ENCODE measurements at regions not wholly inside any gene's neighbourhood (a gene's known extent, or its start where the extent isn't known, plus 50 kb on each side); places are given as distances from the start of the nearest gene placed in this dataset.

DNA sequence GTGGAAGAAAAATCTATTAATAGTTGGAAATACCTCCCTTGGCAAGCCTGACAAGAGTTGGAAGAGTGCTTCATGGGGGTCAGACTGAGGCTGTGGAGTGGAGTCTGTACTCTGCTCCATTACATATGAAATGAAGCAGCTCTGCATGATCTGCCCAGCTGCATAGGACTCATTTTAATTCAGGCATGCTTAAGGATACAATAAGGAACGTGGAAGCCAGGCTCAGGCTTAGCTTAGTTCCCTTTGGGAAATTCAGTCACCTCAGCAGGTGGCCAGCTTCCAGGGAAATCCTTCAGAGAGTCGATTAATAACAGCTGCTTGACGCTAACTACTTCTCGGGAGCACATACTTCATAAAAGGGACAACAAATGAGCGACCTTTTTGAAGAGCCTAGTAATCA, 1672.9 kb upstream of the WWC1 start:
- DNase-seq (ENCODE audit: low read depth), result no peak

DNA sequence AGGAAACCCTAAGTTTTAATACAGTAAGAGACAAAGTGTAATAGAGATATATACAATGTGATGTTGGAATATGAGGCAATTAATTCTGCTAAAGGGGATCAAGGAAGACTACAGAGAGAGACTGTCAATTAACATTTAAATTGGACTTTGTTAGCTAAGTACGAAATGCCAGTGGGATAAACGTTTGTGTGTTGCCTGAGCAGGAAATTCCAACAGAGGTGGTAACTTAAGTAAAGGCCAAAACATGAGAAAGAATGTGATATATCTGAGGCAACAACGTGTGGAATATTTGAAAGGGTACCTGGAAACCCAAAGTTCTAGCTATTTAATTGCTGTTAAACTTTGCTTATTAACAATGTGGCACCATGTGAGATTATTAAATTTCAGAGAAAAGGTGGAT, 1666.9 kb upstream of the WWC1 start:
- peak; percentile 40 for DNase-seq (ENCODE audit: low read depth)

DNA sequence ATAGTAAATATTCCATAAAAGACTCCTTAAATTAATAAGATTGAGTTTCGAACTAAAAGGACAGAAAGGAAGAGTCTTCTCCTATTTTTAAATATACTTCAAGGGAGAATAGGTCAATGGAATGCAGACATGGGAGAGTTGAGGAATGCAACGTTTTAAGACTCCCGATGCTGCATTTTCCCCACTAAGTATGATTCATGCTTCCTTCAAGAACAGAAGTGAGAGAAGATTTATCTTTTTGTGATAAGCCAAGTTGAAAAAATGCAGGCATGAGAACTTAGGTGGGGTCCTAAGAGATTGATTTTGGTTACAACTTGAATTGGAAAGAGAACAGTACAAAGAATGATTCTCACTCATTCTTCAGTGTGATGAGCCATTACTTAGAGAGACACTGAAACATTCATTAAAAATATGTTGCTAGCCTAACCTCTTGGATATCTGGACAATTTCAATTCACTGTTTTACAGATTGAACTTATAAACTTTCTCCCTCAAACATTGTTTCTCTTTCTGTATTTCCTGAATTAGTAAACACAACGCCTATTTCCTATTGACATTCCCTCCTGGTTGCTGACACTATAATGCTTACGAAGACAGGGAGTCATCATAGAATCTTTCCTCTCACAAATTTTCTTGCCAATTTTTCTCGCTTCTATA, 1666.1 kb upstream of the WWC1 start:
- peak; percentile 81 for DNase-seq (ENCODE audit: low read depth)

DNA sequence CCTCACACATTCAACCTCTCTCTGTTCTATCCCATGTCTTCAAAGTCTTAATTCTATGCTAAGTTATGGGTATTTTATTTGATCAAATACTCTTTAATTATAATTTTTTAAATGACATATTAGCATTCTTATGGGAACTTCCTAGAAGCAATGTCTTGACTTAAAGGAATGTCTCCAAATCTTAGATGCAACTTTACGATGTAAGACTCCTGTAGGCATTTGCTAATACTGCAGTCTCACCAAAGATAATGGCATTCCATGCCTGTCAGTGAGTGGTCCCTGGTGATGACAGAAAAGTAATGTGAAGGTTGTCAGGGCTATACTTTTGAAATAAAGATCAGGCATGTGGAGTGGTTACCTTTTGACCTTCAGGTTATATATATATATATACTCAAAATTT, 1654.2 kb upstream of the WWC1 start:
- DNase-seq (ENCODE audit: low read depth), result no peak

DNA sequence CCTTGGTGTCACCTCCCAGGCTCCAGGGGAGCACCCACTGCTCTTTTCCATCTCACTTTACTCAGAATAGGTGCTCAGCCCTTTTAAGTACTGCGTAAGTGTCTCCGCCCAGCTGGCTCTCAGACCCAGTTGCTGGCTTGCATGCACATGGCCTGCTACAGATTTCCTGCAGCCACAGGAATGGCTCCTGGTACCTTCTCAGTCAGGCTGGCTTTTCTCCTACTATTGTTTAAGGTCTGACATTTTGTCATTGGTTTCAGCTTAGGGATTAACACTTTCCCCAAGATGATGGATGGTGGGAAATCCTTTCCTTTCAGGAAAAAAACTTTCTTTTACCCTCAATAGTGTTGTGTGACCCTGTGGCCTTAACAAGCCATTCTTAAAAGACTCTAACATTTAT, 1652.3 kb upstream of the WWC1 start:
- DNase-seq (ENCODE audit: low read depth), result no peak

DNA sequence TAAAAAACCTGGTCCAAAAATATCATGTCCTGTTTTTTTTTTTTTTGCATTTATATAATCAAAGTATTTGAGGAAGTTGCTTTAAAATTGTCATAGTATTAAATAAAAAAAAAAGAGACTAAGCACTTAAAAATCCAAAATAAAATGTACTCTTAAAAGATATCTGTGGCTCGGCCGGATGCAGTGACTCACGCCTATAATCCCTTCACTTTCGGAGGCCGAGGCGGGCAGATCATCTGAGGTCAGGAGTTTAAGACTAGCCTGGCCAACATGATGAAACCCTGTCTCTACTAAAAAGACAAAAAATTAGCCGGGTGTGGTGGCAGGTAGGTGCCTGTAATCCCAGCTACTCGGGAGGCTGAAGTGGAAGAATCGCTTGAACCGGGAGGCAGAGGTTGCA, 1651.3 kb upstream of the WWC1 start:
- peak; percentile 77 for DNase-seq (ENCODE audit: low read depth)

DNA sequence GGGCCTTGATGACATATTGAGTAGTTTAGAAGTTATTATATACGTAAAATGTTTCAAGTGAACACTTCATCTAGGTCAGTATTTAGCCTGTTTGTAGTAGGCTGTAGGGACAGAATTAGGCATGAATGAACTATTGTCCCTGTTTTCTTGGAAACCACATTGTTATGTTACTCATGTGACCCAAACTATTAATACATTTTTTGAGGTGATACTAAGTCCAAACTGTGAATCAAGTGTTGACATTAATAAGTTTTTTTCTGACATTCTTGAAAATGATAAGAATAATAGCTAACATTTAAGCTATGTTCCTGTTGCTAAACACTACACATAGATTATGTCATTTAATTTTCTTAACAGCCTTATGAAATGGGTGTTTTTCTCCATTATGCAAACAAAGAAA, 1642.7 kb upstream of the WWC1 start:
- peak; percentile 33 for DNase-seq (ENCODE audit: low read depth)

DNA sequence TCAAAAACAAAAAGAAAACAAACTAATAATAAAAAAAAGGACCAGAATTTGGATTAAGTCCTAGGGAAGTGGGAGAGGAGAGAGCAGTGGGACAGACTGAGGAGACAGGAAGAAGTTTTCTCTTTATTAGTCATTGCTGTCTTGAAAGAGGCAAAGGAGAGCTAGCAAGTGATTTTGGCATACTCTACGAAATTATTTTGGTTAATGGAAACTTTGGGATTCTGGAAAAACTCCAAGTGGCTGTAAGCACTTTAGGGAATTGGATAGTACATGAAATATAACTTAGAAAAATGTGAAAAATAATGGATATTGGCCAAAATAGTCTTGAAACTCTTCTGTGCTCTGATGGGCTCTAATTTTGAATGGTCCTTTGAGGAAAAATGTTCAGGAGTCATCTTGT, 1641.8 kb upstream of the WWC1 start:
- DNase-seq (ENCODE audit: low read depth), result no peak

DNA sequence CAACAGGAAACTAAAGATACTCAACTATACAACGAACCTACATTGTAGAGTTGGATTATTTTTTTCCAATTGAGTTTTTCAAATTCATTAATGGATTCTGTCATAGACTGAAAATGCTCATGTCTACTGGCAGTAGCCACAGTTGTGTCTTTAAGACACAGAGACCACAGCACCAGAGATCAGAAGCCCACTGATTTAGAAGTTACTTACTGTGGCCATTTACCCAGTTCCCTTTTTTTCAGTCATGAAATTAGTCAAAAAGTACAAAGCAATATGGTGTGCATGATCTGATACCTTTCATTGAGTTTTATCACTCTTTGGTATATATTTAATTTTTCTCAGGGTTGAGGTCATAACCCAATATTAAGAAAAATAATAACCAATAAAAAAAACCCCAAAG, 1640.2 kb upstream of the WWC1 start:
- DNase-seq (ENCODE audit: low read depth), result no peak

DNA sequence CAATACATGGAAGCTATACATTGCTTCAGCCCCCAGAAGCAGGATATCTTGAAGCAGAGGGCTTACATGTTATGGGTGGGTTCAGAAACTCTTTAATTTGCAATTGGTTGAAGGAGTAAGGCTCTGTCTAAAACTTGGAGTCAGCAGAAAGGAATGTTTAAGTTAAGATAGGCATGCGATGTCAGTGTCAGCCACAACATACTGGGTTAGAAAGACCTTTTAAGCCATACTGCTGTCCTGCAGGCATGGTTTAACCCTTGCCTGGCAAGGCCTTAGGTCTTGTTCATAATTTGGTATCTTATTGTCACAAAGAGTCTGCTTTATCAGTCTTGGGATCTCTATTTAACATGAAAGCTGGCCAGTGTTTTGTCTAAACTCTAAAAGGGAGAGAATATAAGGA, 1619.6 kb upstream of the WWC1 start:
- peak; percentile 9 for DNase-seq (ENCODE audit: low read depth)

DNA sequence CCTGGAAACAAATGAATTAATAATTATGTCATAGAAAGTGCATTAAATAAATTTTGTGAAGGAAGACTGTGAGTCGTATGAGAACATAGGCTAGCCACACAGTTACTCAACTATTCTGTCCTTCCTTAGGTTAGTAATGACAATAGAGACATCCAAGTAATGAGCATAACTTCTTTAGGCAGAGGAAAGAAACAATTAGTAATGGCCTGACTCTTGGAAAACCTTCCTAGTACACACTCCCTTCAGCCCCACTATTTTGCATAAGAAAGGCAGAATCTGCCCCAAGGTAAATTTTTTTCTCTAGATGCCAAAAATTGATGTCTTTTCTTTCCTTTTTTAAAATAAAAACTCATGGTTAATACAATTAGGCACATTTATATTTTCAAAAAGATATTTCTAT, 1619.0 kb upstream of the WWC1 start:
- no peak for DNase-seq (ENCODE audit: low read depth)

DNA sequence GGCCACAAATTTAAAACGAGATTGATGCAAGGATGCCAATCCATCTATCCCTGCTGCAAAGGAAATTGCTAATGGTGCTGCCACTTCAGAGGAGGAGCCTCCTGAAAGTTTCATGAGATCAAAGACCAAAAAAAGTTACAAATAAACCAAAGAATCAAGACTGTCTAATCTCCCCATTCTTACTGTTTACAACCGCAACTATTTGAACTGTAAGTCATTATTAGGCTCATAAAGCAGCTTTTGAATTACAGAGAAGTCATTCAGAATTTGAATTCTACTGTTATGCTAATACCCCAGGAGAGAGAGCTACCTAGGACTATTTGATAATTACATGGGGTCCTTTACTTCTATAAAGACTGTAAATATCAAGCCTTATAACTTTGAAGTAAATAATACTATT, 1613.6 kb upstream of the WWC1 start:
- DNase-seq (ENCODE audit: low read depth), result no peak

DNA sequence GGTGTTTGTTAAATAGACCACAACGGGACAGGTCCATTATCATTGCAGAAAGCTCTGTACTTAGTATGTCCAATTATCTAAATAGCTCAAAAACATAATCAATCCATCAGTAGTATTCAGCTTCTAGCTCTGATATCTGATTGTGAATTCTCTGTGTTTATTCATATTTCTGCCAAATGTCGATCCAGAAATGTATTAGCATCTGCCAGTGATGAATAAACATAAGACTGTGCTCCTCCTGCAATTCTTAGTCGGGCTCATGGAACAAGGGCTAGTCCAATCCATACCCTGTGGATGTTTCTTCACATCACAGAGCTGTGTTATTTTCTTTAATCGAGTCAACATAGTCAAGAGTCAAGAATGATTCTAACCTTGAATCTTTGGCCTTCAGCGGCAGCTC, 1612.1 kb upstream of the WWC1 start:
- no peak for DNase-seq (ENCODE audit: low read depth)

DNA sequence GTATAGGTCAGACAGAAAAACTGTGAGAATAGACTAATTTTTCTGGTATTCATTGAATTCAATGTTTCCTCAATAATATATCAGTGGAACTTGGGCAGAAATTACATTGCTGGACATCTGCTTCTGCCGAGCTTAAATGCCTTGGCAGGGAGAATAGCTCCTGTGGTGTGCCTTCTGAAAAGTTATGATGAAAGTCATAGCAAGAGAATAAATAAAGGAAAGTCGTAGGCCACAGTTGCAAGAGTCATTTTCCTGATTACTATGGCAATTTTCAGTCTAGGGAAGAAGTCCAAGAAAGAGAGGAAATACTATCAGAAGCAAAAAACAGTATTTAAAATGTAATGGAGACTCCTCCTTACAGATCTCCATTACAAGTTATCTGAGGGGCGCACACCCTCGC, 1596.1 kb upstream of the WWC1 start:
- DNase-seq (ENCODE audit: low read depth), result no peak

DNA sequence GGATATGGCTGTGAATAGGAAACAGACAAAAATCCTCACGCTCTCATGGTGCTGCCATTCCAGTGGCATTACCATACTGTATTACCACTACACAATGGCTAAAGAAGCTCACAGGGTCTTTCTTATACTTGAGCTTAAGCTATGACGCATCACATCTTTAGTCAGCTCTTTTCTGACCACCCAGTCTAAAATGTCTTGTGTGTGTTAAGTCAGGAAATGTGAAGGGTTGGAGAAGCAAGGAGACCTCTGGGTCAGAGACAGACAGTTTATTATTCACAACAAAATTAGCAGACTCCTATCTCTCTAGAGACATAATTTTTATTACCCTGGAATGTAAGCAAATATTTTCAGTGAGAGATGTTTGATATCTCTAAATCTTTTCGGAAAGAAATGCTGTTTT, 1583.2 kb upstream of the WWC1 start:
- peak; percentile 50 for DNase-seq (ENCODE audit: low read depth)

DNA sequence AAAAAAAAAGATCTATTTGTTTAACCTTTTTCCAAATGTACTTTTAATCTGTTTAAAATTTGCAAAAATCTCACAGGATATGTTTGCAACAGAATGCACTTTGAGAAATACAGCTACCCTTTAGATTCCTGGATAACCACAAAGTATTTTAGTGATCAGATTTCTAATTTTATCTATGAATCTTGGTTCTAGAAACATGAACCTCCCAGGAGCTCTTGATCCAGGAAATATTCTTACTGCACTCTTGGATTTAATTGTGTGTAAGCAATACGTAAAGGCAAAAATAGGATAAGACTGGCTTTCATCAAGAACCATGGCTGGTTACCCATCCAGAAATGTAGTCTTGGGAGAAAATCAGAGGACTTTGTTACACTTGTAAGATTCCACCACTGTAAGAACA, 1581.8 kb upstream of the WWC1 start:
- peak; percentile 54 for DNase-seq (ENCODE audit: low read depth)

DNA sequence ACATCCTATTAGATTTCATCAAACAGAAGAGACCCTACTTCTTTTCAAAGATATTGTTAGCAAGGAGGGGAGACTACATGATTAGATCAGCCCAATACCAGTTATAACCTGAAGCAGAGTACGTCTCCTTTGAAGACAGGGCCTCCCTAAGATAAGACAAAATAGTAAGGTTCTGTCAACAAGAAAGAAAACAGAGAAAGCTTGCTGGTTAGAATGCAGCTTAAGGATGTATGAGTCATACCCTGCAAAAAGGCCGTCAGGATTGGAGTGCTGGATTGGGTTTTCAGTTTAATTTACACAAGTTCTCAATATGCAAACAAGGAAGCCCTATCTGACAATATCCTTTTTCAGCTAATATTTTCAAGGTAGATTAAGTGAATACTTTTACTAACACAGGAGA, 1581.2 kb upstream of the WWC1 start:
- DNase-seq (ENCODE audit: low read depth), result peak; percentile 73

DNA sequence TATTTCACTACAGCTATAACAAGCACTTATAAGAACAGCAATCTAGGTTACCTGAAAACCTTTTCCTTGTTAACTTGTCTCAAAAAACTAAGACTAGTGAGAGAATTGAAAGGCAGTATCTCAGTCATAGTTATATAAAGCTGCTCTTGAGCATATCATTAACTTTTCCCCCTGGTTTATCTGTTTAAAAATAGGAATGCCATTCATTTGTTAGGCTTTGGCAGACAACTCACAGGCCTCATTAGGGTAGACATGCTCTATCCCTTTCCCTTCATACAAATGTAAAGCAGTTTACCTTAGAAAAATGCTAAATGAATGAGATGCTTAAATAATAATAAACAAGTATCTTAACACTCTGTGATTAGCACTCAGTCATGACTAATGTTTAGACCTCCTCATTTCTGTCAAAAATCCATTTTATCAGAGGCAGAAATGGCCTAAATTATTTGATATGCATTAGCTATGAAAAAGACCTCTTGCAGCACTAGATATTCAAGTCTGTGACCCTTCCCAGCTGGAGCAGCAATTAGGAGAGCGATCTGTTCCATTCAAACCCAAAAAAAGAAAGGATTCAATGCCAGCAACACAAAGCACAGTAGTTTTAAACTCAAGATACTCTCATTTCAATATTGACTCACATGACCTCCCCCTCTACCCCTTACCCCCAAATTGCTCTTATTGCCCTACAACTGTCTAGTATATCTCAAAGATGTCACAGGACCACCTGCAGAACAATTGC, 1578.8 kb upstream of the WWC1 start:
- DNase-seq (ENCODE audit: low read depth), result no peak

DNA sequence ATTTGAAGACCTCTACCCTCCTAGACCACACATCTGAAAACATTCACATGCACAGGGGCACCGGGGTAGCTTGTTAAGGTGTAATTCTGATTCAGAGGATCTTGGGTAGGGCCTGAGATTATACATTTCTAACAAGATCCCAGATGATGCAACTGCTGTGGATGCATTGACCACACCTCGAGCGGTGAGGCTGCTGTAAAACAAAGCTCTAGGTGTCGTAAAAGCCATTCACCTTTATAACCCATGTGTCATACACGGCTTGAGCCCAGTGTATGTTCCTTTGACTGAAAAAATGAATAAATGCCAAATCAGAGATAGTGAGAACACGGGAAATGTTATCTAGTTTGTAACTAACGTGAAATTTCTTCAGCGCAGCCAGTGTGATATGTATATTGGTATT, 1578.2 kb upstream of the WWC1 start:
- DNase-seq (ENCODE audit: low read depth), result no peak

DNA sequence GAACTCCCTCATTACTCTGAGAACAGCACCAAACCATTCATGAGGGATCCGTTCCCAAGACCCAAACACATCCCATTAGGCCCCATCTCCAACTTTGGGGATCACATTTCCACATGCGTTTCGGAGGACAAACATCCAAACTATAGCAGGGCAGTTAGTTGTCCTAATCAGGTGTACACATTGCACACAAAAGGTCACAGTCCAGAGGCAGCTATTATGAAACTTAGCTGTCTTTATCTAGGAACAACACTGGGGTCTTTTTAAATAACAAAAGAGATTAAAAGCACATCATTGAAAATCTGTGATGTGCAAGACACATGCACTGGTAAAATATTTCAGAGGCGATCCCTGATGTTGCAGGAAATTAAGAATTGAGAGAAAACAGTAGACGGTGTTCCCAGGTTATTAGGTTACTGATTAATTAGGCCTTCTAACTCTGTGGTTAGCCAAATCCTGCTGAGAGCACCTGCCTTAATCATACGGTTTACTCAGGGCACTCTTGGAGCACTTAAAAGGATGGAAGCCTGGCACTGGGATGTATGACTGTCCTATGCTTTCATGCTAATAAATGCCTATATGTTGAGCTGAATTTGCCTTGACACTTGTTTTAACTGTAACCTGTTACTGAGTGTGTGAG, 1574.5 kb upstream of the WWC1 start:
- DNase-seq (ENCODE audit: low read depth), result no peak

DNA sequence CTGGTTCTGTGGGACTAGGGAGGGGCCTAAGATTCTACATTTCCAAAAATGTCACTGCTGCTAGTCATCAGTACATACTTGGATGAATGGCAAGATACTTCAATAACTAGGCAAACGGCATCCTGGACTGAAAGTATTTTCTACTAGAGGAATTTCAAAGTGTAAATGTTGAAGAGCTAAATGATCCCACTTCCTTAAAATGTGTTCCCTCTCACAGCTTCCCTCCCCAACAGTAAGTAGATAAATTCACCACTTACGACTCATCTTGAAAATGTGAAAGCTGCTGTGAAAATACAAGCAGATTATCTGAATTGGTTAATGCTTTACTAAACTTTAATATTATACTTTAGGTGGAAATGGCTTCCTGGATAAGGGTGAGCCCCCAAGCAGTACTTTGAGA, 1571.5 kb upstream of the WWC1 start:
- peak; percentile 17 for DNase-seq (ENCODE audit: low read depth)

DNA sequence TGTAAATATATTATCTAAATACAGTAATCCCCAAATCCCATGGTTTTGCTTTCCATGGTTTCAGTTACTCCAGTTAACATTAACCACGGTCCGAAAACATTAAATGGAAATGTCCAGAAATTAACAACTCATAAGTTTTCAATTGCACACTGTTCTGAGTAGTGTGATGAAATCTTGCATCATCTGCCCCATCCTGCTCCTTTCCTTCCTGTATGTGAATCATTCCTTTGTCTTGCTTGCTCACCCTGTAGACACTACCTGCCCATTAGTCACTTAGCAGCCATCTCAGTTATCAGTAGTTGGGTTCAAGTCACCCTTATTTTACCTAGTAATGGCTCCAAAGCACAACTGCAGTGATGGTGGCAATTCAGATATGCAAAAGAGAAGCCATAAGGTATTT, 1568.5 kb upstream of the WWC1 start:
- peak; percentile 91 for DNase-seq (ENCODE audit: low read depth)

DNA sequence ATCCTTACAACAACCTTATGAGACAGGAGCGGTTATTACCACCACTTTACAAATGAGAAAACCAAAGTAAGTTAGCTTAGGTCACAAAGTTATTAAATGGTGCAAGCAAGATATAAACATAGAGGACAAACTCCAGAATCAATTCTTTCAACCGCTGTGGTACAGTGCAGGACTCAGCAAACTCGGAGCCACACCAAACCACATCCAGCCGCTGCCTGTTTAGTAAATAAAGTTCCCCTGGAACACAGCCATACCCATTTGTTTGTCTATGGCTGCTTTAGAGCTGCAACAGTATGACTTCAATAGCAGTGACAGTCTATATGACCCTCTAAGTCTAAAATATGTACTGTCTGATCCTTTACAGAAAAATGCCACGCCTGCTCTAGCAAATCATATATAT, 1567.2 kb upstream of the WWC1 start:
- DNase-seq (ENCODE audit: low read depth), result no peak

DNA sequence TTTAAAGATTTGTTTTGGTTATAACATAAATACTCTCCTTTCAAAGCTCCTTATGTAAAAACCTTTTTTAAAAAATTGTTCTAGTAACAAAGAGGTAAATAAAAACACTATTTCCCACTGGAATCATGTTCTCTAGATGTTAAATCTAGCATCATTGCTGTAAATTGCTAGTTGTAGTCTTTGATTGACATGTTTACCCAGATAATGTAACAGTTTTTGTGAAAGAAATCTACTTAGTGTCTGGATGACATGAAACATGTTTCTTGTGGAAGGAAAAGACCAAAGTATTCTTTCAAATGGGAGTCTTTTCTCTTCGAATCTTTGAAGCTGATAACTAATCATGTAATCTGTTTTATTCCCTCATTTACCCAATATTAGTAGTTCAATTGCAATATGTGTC, 1565.9 kb upstream of the WWC1 start:
- no peak for DNase-seq (ENCODE audit: low read depth)
